H7 (cell line): ENCODE measurements at regions not wholly inside any gene's neighbourhood (a gene's known extent, or its start where the extent isn't known, plus 50 kb on each side); places are given as distances from the start of the nearest gene placed in this dataset.

Experiments used
- DNase-seq: peaks from one replicate; pipeline ENCODE4 v3.0.0; 2012
- H3K27me3 ChIP-seq: 2 replicates; pipeline ENCODE4 v1.6.0; 2011; ENCODE audit warnings: mild to moderate bottlenecking, low read length; ENCODE audit not compliant: control insufficient read depth, insufficient read depth
- H3K36me3 ChIP-seq: replicated peaks from 2 replicates; pipeline ENCODE4 v1.5.1; 2011; ENCODE audit warnings: low read length; ENCODE audit not compliant: control insufficient read depth, insufficient read depth
- H3K4me3 ChIP-seq: 2 replicates; pipeline ENCODE4 v1.5.1; 2011; ENCODE audit warnings: low read depth, mild to moderate bottlenecking, control low read depth, low read length, moderate library complexity; ENCODE audit not compliant: insufficient read depth

DNA sequence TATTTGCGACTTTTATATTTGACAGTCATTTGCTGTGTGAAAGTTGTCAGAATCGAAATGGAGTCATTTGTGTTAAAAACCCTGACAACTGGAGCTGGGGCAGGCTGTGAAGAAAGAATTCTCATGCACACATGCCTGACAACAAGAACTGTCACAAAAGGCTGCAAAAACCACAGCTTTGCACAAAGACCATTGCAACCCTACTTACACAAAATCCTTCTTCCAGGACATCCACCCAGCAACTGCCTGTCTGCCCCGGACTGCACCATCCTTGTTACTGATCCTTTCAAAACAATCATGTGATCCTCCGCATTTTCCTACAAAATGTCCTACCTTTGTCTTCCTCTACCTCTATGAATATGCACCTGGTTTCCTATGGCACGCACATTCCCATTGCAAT, 66.8 kb upstream of the IRS2 start:
- Histone ChIP-seq H3K4me3 (no peak overlapping the region), H3K36me3 (no peaks in the 10 kb centered on the region), H3K27me3 (no peaks in the 10 kb centered on the region)
- no peak for DNase-seq

DNA sequence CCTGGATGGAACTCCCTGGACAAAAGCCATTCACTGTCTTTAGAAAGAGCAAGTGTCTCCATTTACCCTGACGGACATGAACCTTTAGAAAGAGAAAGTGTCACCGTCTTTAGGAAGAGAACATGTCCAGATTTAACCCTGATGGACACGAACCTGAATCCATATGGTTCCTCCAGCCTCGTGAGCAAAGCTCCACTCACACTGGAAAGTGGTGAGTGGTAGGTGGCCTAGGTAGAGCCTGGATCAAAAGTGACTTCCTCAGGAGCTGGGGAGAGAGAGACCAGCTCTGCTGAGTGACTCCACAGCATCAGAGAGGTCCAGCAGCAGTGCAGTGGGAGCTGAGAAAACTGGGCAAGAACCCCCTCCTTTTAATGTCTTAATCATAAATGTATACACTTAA, 59.8 kb upstream of the IRS2 start:
- H3K36me3 ChIP-seq: no peaks in the 10 kb centered on the region
- no peak overlapping the region for H3K4me3 ChIP-seq
- H3K27me3 ChIP-seq: no peaks in the 10 kb centered on the region
- DNase-seq: no peak

DNA sequence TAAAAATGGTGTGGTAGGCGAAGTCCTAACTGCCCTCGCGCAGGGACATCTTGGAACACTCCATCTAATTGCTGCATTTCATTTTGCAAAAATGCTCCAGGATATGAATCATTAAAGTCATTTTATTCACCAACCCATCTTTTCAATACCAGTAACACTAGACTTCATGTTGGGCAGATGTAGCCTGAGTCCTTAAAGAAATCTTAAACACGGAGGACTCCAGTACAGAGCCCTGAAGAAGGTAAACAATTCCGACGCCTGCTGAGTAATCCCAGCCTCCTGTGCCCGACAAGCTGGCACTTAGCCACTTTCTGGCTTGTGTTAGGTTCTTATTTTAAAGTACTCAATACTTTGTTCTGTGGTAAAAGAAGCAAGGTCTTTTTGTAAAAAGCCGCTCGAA, 58.0 kb upstream of the IRS2 start:
- no peaks in the 10 kb centered on the region for H3K27me3 ChIP-seq
- H3K36me3 ChIP-seq: no peaks in the 10 kb centered on the region
- no peak overlapping the region for H3K4me3 ChIP-seq
- no peak for DNase-seq

DNA sequence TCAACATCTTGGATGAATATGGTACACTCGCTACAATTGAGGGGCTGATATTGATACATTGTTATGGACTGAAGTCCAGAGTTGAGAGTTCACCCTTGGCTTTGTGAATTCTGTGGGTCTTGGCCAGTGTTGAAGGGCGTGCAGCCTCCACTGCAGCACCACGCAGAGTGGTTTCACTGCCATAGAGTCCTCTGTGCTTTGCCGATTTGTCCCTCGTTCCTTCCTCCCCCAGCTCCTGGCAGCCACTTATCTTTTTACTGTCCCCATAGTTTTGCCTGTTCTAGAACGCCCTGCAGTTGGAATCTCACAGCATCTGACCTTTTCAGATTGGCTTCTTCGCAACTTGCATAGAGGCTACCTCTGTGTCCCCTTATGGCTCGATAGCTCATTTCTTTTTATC, 57.3 kb upstream of the IRS2 start:
- Histone ChIP-seq H3K27me3 (no peaks in the 10 kb centered on the region), H3K4me3 (no peak overlapping the region), H3K36me3 (no peaks in the 10 kb centered on the region)
- DNase-seq: no peak

DNA sequence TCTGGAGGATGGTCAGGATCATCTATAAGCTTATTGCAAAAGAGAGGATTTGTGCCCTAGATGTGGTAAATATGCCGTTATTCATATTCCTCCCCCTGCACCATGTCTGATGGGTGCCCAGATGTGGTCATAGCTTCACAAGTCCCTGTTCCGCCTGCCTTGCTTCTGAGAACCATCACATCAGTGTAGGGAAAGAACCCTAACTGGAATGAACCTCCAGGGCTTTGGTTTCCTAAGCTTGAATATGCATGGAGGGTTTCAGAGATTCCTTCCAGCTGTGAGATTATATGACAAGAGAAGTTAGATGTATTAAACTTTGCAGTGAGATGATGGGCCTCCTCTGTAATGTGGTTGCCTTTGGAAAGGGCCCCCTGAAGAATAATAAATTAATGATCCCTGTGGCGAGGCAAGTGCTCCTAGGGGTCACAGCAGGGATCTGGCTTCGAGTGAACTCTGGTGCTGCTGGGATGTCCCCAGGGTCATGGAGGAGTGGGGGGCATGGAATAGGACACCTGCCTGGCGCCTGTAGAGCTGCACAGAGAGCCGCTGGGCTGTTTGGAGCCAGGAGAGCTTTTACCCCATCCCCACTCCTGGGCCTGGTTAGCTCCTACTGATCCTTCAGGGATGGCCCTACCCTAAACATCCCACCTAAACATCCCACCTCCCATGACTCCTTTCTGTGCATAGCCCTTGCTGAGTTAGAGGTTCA, 56.0 kb upstream of the IRS2 start:
- no peak for DNase-seq
- Histone ChIP-seq H3K27me3 (no peaks in the 10 kb centered on the region), H3K36me3 (no peaks in the 10 kb centered on the region), H3K4me3 (no peak overlapping the region)

DNA sequence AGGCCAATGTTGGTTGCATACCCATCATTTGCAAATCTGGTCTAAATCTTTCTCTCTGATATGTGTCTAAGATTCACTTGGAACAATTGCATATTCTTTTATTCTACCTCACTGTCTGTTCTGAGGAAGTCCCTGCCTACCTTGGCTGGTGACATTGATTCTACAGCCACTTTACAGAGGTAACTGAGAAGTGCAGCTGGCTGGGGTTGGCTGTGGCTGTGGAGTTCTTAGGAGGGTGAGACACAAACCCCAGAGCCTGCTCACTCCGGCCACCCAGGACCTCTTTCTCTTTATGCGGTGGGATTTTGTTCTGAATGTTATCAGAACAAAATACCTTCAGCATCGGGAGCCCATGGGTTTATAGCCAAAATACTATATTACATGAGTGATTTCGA, 54.5 kb upstream of the IRS2 start:
- H3K4me3 ChIP-seq: no peak overlapping the region
- DNase-seq: no peak
- no peaks in the 10 kb centered on the region for H3K36me3 ChIP-seq
- H3K27me3 ChIP-seq: no peaks in the 10 kb centered on the region

DNA sequence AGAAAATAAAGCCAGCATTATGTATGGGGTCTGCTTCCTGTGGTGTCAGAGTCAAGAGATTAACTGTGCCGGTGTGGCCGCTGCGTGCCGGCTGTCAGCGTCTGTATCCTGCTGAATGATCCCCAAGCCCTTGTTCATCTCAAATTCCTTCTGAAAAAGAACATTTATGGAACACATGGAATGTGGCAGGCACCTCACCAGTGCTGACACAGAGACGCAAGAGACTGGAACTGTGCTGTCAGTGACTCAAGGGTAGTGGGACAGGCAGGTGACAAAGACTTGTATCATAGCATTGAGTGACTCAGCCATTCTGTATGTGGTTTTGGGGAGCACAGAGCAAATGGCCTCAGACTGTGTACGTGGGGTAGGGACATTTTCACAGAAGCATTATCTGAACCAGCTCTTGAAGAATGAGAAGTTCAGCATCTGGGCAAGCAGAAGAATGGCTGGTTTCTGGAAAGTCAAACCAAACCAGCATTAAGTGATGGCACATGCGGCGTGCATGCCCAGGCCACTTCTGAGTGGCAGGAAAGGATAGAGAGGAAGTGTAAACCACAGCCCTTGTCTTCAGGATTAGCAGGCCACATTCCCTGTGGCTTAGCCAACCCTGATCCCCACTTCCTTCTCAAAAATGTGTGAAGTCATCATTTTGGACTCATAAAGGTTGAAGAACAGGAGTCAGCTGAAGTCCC, 54.0 kb upstream of the IRS2 start:
- H3K36me3 ChIP-seq: no peaks in the 10 kb centered on the region
- DNase-seq: no peak
- no peaks in the 10 kb centered on the region for H3K27me3 ChIP-seq
- no peak overlapping the region for H3K4me3 ChIP-seq

DNA sequence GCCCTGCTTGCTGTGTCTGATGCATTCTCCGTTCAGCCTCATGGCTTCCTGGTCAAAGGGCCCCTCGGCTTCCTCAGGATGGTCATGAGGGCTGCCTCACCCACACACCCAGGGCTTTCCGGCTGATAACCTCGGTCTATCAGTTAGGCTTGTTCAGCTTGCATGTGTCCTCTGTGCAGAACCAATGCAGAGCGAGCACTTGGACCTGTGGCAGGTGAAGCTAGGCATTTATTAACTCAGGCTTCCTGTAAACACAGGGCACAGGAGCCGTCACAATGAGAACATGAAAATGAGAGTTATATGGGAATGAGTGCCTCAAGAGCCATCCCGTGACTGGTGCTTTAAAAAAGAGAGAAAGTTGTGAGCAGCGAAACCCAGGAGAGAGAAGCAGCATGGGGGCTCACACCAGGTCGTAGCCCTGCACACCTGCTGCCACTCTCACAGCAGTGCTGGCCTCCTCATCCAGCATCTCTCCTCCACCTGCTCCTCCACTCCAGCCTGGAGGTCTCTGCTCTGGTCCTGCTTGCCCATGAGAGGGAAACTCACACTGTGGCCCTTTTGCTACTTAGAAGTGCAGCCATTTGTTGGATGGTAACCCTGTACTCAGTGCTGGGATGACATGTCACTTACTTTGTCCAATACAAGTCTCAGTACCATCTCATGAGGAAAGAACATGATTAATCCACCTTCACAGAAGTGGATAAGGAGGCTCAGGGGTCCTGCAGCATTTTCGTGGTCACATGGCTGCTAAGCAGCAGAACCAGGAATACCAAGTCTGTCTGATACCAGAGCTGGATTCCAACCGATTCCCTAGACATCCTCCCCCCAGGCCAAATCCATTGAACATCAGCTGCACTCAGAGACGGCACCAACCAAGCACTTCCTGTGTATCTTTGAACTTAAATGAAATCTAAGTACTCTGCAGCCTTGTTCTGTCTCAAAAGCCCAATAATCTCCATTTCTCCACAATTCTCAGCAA, 50.5 kb upstream of the IRS2 start:
- H3K27me3 ChIP-seq: no peaks in the 10 kb centered on the region
- H3K4me3 ChIP-seq: no peak overlapping the region
- H3K36me3 ChIP-seq: no peaks in the 10 kb centered on the region
- DNase-seq: no peak
